ENCODE measurements at regions not wholly inside any gene's neighbourhood (a gene's known extent, or its start where the extent isn't known, plus 50 kb on each side); places are given as distances from the start of the nearest gene placed in this dataset.

GRCh38 chr18:60663060-60663989, 290.8 kb upstream of the MC4R start:
- no peak for DNase-seq (ENCODE audit: low read depth in 2 of 2)

GRCh38 chr18:60664736-60665135, 292.2 kb upstream of the MC4R start:
- no peak for DNase-seq (ENCODE audit: low read depth in 2 of 2)

GRCh38 chr18:60667016-60667415, 294.4 kb upstream of the MC4R start:
- DNase-seq (ENCODE audit: low read depth in 2 of 2) = no peak

GRCh38 chr18:60668583-60668982, 296.0 kb upstream of the MC4R start:
- DNase-seq (ENCODE audit: low read depth in 2 of 2) = peak in 1 of 2 donors; percentile 7

- DNase-seq (ENCODE audit: low read depth in 2 of 2) = no peak
Measured at GRCh38 chr18:60669938-60670337, 297.4 kb upstream of the MC4R start.

- DNase-seq (ENCODE audit: low read depth in 2 of 2) = no peak
Measured at GRCh38 chr18:60671021-60671420, 298.4 kb upstream of the MC4R start.

GRCh38 chr18:60675126-60675525, 302.6 kb upstream of the MC4R start:
- no peak for DNase-seq (ENCODE audit: low read depth in 2 of 2)

GRCh38 chr18:60675801-60676200, 303.2 kb upstream of the MC4R start:
- DNase-seq (ENCODE audit: low read depth in 2 of 2) = no peak

GRCh38 chr18:60676815-60677214, 304.2 kb upstream of the MC4R start:
- DNase-seq (ENCODE audit: low read depth in 2 of 2) = no peak

GRCh38 chr18:60684843-60685513, 312.4 kb upstream of the MC4R start:
- DNase-seq (ENCODE audit: low read depth in 2 of 2) = peak; percentile 39 to 59

- DNase-seq (ENCODE audit: low read depth in 2 of 2) = no peak
Measured at GRCh38 chr18:60686142-60686541, 313.6 kb upstream of the MC4R start.

- DNase-seq (ENCODE audit: low read depth in 2 of 2) = no peak
Measured at GRCh38 chr18:60691061-60691460, 318.5 kb upstream of the MC4R start.

GRCh38 chr18:60693426-60693825, 320.9 kb upstream of the MC4R start:
- DNase-seq (ENCODE audit: low read depth in 2 of 2) = peak in 1 of 2 donors; percentile 72

- DNase-seq (ENCODE audit: low read depth in 2 of 2) = no peak
Measured at GRCh38 chr18:60698901-60699300, 326.3 kb upstream of the MC4R start.

GRCh38 chr18:60722742-60723141, 350.2 kb upstream of the MC4R start:
- DNase-seq (ENCODE audit: low read depth in 2 of 2) = no peak

GRCh38 chr18:60732143-60732542, 359.6 kb upstream of the MC4R start:
- DNase-seq (ENCODE audit: low read depth in 2 of 2) = no peak

- DNase-seq (ENCODE audit: low read depth in 2 of 2) = no peak
Measured at GRCh38 chr18:60739212-60739611, 366.6 kb upstream of the MC4R start.

GRCh38 chr18:60740313-60740712, 367.7 kb upstream of the MC4R start:
- no peak for DNase-seq (ENCODE audit: low read depth in 2 of 2)

- DNase-seq (ENCODE audit: low read depth in 2 of 2) = peak; percentile 75 to 77
Measured at GRCh38 chr18:60746491-60746890, 373.9 kb upstream of the MC4R start.

- DNase-seq (ENCODE audit: low read depth in 2 of 2) = peak; percentile 5 to 20
Measured at GRCh38 chr18:60746919-60747318, 374.3 kb upstream of the MC4R start.

GRCh38 chr18:60753753-60754152, 381.2 kb upstream of the MC4R start:
- DNase-seq (ENCODE audit: low read depth in 2 of 2) = no peak

GRCh38 chr18:60754413-60755009, 381.9 kb upstream of the MC4R start:
- DNase-seq (ENCODE audit: low read depth in 2 of 2) = peak; percentile 54 to 87

All from dermis microvascular lymphatic vessel endothelial cell (primary cell).